ENCODE measurements at regions not wholly inside any gene's neighbourhood (a gene's known extent, or its start where the extent isn't known, plus 50 kb on each side); places are given as distances from the start of the nearest gene placed in this dataset.

DNA sequence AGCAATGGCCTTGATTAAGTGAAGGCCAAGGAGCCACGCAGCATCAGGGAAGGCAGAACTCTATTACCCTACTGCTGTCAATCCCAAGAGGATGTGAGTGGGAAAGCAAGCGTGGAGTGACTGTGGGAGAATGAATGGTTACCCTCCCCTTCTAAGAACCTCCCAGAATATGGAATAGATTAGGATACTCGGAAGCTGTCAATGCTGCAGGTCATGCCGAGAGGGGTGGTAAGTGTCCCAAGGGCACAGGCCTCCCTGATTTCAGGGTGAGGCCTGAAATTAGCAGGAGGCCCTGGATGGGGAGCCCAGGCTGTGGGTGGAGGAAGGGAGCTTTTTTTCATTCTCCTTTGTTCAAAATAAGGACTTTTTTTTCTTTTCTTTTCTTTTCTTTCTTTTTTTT, 179.9 kb upstream of the JAG1 start:
- TF ChIP-seq CTCF (conservative IDR thresholded peaks at IDR 0.05 in 1 of 2, IDR thresholded peaks at IDR 0.05 in 1 of 2; ENCODE audit: extremely low read depth in 1 of 2, insufficient read depth in 1 of 2, low read depth in 1 of 2, low read length in 2 of 2) (no peak), EZH2 (IDR thresholded peaks at IDR 0.05; ENCODE audit: borderline replicate concordance, low read length) (no peak)

Measured in mammary epithelial cell (primary cell).